Dendritic cell treated with granulocyte-macrophage colony-stimulating factor and Interleukin-4, amounts not matched to agents 40 ng/mL and 50 ng/mL, for 4 days (primary cell): ENCODE measurements at regions not wholly inside any gene's neighbourhood (a gene's known extent, or its start where the extent isn't known, plus 50 kb on each side); places are given as distances from the start of the nearest gene placed in this dataset.

Experiments
- H3K27ac Mint-ChIP-seq: one replicate; pipeline ENCODE4 v1.8.0; 2022; ENCODE audit warnings: mild to moderate bottlenecking, mixed read lengths
- H3K27me3 Mint-ChIP-seq: one replicate; pipeline ENCODE4 v1.8.0; 2022; ENCODE audit warnings: mild to moderate bottlenecking, mixed read lengths
- H3K36me3 Mint-ChIP-seq: one replicate; pipeline ENCODE4 v1.8.0; 2022; ENCODE audit warnings: low read depth, mixed read lengths
- H3K4me1 Mint-ChIP-seq: one replicate; pipeline ENCODE4 v1.8.0; 2022; ENCODE audit warnings: low read depth, mixed read lengths
- H3K4me3 Mint-ChIP-seq: one replicate; pipeline ENCODE4 v1.8.0; 2022; ENCODE audit warnings: mild to moderate bottlenecking, moderate library complexity, mixed read lengths
- H3K9me3 Mint-ChIP-seq: one replicate; pipeline ENCODE4 v1.8.0; 2022; ENCODE audit warnings: mixed read lengths
- intact Hi-C: fragments of 100-400 bp; cut with micrococcal nuclease; formaldehyde crosslinking; loops from one replicate; pipeline ENCODE4 v1.15.0; 2022

GRCh38 chrY:21073641-21074260 lies 317.8 kb downstream of the RPS4Y2 start:
- Mint-ChIP-seq H3K9me3 (no peaks in the 10 kb centered on the region), H3K27me3 (no peaks in the 10 kb centered on the region), H3K4me3 (no peak overlapping the region), H3K36me3 (no peaks in the 10 kb centered on the region), H3K4me1 (peaks cover 24% of the 10 kb centered on the region), H3K27ac (peak overlapping the region; percentile 74)
- intact Hi-C loops: no loop called here

- no peaks in the 10 kb centered on the region for H3K27me3 Mint-ChIP-seq
- no peak overlapping the region for H3K27ac Mint-ChIP-seq
- no peak overlapping the region for H3K4me3 Mint-ChIP-seq
- intact Hi-C loops: no loop called here
- H3K9me3 Mint-ChIP-seq: no peaks in the 10 kb centered on the region
- H3K4me1 Mint-ChIP-seq: peaks cover 24% of the 10 kb centered on the region
- no peaks in the 10 kb centered on the region for H3K36me3 Mint-ChIP-seq
Observed at GRCh38 chrY:21075658-21076057, 319.8 kb downstream of the RPS4Y2 start.

GRCh38 chrY:21079670-21080069 lies 323.8 kb downstream of the RPS4Y2 start:
- no peaks in the 10 kb centered on the region for H3K36me3 Mint-ChIP-seq
- no peak overlapping the region for H3K4me3 Mint-ChIP-seq
- no peak overlapping the region for H3K27ac Mint-ChIP-seq
- H3K27me3 Mint-ChIP-seq: no peaks in the 10 kb centered on the region
- H3K4me1 Mint-ChIP-seq: peaks cover 3% of the 10 kb centered on the region
- intact Hi-C loops: no loop called here
- H3K9me3 Mint-ChIP-seq: no peaks in the 10 kb centered on the region

GRCh38 chrY:21081640-21082611 lies 326.0 kb downstream of the RPS4Y2 start:
- no peaks in the 10 kb centered on the region for H3K27me3 Mint-ChIP-seq
- H3K36me3 Mint-ChIP-seq: no peaks in the 10 kb centered on the region
- peaks cover 2% of the 10 kb centered on the region for H3K9me3 Mint-ChIP-seq
- no peak overlapping the region for H3K4me3 Mint-ChIP-seq
- intact Hi-C loops: no loop called here
- H3K4me1 Mint-ChIP-seq: no peaks in the 10 kb centered on the region
- H3K27ac Mint-ChIP-seq: no peak overlapping the region

GRCh38 chrY:21082639-21083038 lies 326.7 kb downstream of the RPS4Y2 start:
- H3K4me3 Mint-ChIP-seq: no peak overlapping the region
- peaks cover 4% of the 10 kb centered on the region for H3K36me3 Mint-ChIP-seq
- H3K27me3 Mint-ChIP-seq: no peaks in the 10 kb centered on the region
- intact Hi-C loops: no loop called here
- no peaks in the 10 kb centered on the region for H3K4me1 Mint-ChIP-seq
- peaks cover 9% of the 10 kb centered on the region for H3K9me3 Mint-ChIP-seq
- H3K27ac Mint-ChIP-seq: no peak overlapping the region

- intact Hi-C loops: loop anchor here (10.0 kb wide), 2 partner anchors 67 to 173 kb away; no protein-coding TSS in a partner anchor
- H3K4me3 Mint-ChIP-seq: no peak overlapping the region
- H3K9me3 Mint-ChIP-seq: peaks cover 10% of the 10 kb centered on the region
- H3K27me3 Mint-ChIP-seq: no peaks in the 10 kb centered on the region
- H3K27ac Mint-ChIP-seq: no peak overlapping the region
- peaks cover 5% of the 10 kb centered on the region for H3K36me3 Mint-ChIP-seq
- H3K4me1 Mint-ChIP-seq: no peaks in the 10 kb centered on the region
Observed at GRCh38 chrY:21091909-21092308, 336.0 kb downstream of the RPS4Y2 start.

GRCh38 chrY:21102507-21102906 lies 346.6 kb downstream of the RPS4Y2 start:
- H3K27me3 Mint-ChIP-seq: no peaks in the 10 kb centered on the region
- H3K9me3 Mint-ChIP-seq: no peaks in the 10 kb centered on the region
- intact Hi-C loops: no loop called here
- H3K27ac Mint-ChIP-seq: no peak overlapping the region
- no peaks in the 10 kb centered on the region for H3K36me3 Mint-ChIP-seq
- no peaks in the 10 kb centered on the region for H3K4me1 Mint-ChIP-seq
- no peak overlapping the region for H3K4me3 Mint-ChIP-seq

GRCh38 chrY:21103885-21104284 lies 348.0 kb downstream of the RPS4Y2 start:
- Mint-ChIP-seq H3K36me3 (no peaks in the 10 kb centered on the region), H3K4me3 (no peak overlapping the region), H3K9me3 (no peaks in the 10 kb centered on the region), H3K27me3 (no peaks in the 10 kb centered on the region), H3K27ac (no peak overlapping the region), H3K4me1 (peaks cover 6% of the 10 kb centered on the region)
- intact Hi-C loops: no loop called here

GRCh38 chrY:21105529-21105928 lies 349.6 kb downstream of the RPS4Y2 start:
- H3K27ac Mint-ChIP-seq: no peak overlapping the region
- H3K4me1 Mint-ChIP-seq: peaks cover 6% of the 10 kb centered on the region
- H3K27me3 Mint-ChIP-seq: no peaks in the 10 kb centered on the region
- H3K9me3 Mint-ChIP-seq: no peaks in the 10 kb centered on the region
- intact Hi-C loops: no loop called here
- no peaks in the 10 kb centered on the region for H3K36me3 Mint-ChIP-seq
- no peak overlapping the region for H3K4me3 Mint-ChIP-seq

GRCh38 chrY:21111313-21111712 lies 355.4 kb downstream of the RPS4Y2 start:
- peaks cover 17% of the 10 kb centered on the region for H3K9me3 Mint-ChIP-seq
- no peaks in the 10 kb centered on the region for H3K27me3 Mint-ChIP-seq
- no peak overlapping the region for H3K4me3 Mint-ChIP-seq
- intact Hi-C loops: no loop called here
- H3K36me3 Mint-ChIP-seq: peaks cover 6% of the 10 kb centered on the region
- no peak overlapping the region for H3K27ac Mint-ChIP-seq
- peaks cover 6% of the 10 kb centered on the region for H3K4me1 Mint-ChIP-seq

- Mint-ChIP-seq H3K4me1 (peaks cover 12% of the 10 kb centered on the region), H3K4me3 (no peak overlapping the region), H3K27ac (peak overlapping the region; percentile 79), H3K27me3 (no peaks in the 10 kb centered on the region), H3K9me3 (no peaks in the 10 kb centered on the region), H3K36me3 (no peaks in the 10 kb centered on the region)
- intact Hi-C loops: no loop called here
Observed at GRCh38 chrY:21121065-21121464, 365.2 kb downstream of the RPS4Y2 start.

- H3K4me1 Mint-ChIP-seq: no peaks in the 10 kb centered on the region
- no peaks in the 10 kb centered on the region for H3K27me3 Mint-ChIP-seq
- H3K36me3 Mint-ChIP-seq: no peaks in the 10 kb centered on the region
- intact Hi-C loops: no loop called here
- H3K4me3 Mint-ChIP-seq: no peak overlapping the region
- H3K9me3 Mint-ChIP-seq: no peaks in the 10 kb centered on the region
- H3K27ac Mint-ChIP-seq: no peak overlapping the region
Observed at GRCh38 chrY:21135591-21135990, 375.5 kb upstream of the RBMY1B start.

GRCh38 chrY:21138056-21138758 lies 372.9 kb upstream of the RBMY1B start:
- Mint-ChIP-seq H3K27ac (no peak overlapping the region), H3K9me3 (no peaks in the 10 kb centered on the region), H3K4me1 (peaks cover 5% of the 10 kb centered on the region), H3K36me3 (no peaks in the 10 kb centered on the region), H3K27me3 (no peaks in the 10 kb centered on the region), H3K4me3 (no peak overlapping the region)
- intact Hi-C loops: no loop called here

GRCh38 chrY:21146331-21146730 lies 364.8 kb upstream of the RBMY1B start:
- Mint-ChIP-seq H3K27ac (no peak overlapping the region), H3K27me3 (no peaks in the 10 kb centered on the region)

More at GRCh38 chrY:21146331-21146730, 364.8 kb upstream of the RBMY1B start:
- Mint-ChIP-seq H3K4me3 (no peak overlapping the region), H3K4me1 (peaks cover 10% of the 10 kb centered on the region), H3K9me3 (no peaks in the 10 kb centered on the region), H3K36me3 (no peaks in the 10 kb centered on the region)
- intact Hi-C loops: no loop called here
